HG03039 (cell line): ENCODE measurements at regions not wholly inside any gene's neighbourhood (a gene's known extent, or its start where the extent isn't known, plus 50 kb on each side); places are given as distances from the start of the nearest gene placed in this dataset.

Experiments used
- ATAC-seq: cut with Tn5 transposase; IDR thresholded peaks from one replicate; pipeline ENCODE4 v1.9.1; 2021; ENCODE audit warnings: mild to moderate bottlenecking, moderate library complexity; ENCODE audit not compliant: unreplicated experiment

- ATAC-seq: no peak
Observed at GRCh38 chr11:103848686-103849085, 187.8 kb upstream of the DDI1 start.

- no peak for ATAC-seq
Observed at GRCh38 chr11:103849366-103849765, 187.1 kb upstream of the DDI1 start.

- ATAC-seq: no peak
Observed at GRCh38 chr11:103850419-103851165, 185.8 kb upstream of the DDI1 start.

- no peak for ATAC-seq
Observed at GRCh38 chr11:103851166-103851651, 185.2 kb upstream of the DDI1 start.
